22Rv1 (cell line): ENCODE measurements at regions not wholly inside any gene's neighbourhood (a gene's known extent, or its start where the extent isn't known, plus 50 kb on each side); places are given as distances from the start of the nearest gene placed in this dataset.

Experiments
- ZFX ChIP-seq: fragments of 450-650 bp; IDR thresholded peaks from 2 replicates; pipeline ENCODE4 v1.6.1; 2017; ENCODE audit warnings: antibody characterized with exemption, borderline replicate concordance
- TF ChIP-seq, protein P1 (sequence below): fragments of 450-650 bp; IDR thresholded peaks from 2 replicates; pipeline ENCODE4 v1.5.1; 2017; ENCODE audit warnings: mild to moderate bottlenecking

DNA sequence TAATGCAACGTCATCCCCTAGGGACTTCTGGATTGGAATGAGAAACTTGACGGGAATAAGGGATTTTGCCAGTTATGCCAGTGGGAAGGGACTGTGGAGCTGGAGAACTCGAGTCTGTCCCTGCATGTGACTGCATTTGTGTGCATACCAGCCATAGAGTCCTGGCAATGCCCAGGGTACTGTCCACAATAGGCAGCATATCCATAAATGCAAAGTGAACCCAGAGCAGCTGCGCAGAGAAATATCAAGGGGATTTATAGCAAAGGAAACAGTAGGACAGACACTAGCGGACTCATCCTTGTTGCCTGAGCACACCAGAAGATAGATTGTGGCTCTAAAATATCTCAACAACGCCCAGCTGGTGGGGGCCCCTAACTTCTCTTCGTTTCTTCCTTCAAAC, 247.1 kb upstream of the SRRM4 start:
- TF ChIP-seq, protein P1, sequence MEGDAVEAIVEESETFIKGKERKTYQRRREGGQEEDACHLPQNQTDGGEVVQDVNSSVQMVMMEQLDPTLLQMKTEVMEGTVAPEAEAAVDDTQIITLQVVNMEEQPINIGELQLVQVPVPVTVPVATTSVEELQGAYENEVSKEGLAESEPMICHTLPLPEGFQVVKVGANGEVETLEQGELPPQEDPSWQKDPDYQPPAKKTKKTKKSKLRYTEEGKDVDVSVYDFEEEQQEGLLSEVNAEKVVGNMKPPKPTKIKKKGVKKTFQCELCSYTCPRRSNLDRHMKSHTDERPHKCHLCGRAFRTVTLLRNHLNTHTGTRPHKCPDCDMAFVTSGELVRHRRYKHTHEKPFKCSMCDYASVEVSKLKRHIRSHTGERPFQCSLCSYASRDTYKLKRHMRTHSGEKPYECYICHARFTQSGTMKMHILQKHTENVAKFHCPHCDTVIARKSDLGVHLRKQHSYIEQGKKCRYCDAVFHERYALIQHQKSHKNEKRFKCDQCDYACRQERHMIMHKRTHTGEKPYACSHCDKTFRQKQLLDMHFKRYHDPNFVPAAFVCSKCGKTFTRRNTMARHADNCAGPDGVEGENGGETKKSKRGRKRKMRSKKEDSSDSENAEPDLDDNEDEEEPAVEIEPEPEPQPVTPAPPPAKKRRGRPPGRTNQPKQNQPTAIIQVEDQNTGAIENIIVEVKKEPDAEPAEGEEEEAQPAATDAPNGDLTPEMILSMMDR, result no peak
- TF ChIP-seq ZFX, result no peak
